HFF-Myc (cell line): ENCODE measurements at regions not wholly inside any gene's neighbourhood (a gene's known extent, or its start where the extent isn't known, plus 50 kb on each side); places are given as distances from the start of the nearest gene placed in this dataset.
A peak's percentile ranks its signal among the peaks of the same experiment; 100 is the strongest.

Experiments
- DNase-seq: peaks from one replicate; pipeline ENCODE4 v3.0.0-alpha.2; 2011; ENCODE audit warnings: low read depth; ENCODE audit errors: extremely low read depth
- H3K4me3 ChIP-seq: replicated peaks from 2 replicates; pipeline ENCODE4 v1.5.1; 2011; ENCODE audit warnings: low read depth, mild to moderate bottlenecking, control low read depth, low read length
- TF ChIP-seq, protein P1 (sequence below): IDR thresholded peaks from 2 replicates; pipeline ENCODE4 v1.5.1; 2012; ENCODE audit warnings: mild to moderate bottlenecking, low read depth, low read length, control low read depth; ENCODE audit errors: missing control alignments

DNA sequence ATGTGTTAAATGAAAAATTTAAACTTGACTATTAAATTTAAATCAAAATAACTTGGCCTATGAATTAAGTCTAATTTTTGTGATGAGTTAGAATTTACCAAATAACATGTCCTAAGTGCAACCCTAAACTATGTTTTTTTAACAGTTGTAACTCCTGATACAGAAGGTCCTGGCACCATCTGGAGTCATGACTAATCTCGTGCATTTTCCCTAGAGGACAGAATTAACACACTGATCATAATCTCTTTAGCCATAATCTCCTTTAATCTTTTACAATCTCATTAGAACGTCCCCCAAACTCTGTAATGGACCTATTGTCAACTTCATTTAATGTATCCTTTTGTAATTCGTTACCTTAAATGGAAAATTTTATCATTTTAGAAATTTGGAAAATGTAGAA, 100.6 kb downstream of the SUCNR1 start:
- no peak overlapping the region for H3K4me3 ChIP-seq
- no peak for DNase-seq
- TF ChIP-seq, protein P1, sequence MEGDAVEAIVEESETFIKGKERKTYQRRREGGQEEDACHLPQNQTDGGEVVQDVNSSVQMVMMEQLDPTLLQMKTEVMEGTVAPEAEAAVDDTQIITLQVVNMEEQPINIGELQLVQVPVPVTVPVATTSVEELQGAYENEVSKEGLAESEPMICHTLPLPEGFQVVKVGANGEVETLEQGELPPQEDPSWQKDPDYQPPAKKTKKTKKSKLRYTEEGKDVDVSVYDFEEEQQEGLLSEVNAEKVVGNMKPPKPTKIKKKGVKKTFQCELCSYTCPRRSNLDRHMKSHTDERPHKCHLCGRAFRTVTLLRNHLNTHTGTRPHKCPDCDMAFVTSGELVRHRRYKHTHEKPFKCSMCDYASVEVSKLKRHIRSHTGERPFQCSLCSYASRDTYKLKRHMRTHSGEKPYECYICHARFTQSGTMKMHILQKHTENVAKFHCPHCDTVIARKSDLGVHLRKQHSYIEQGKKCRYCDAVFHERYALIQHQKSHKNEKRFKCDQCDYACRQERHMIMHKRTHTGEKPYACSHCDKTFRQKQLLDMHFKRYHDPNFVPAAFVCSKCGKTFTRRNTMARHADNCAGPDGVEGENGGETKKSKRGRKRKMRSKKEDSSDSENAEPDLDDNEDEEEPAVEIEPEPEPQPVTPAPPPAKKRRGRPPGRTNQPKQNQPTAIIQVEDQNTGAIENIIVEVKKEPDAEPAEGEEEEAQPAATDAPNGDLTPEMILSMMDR: no peak

DNA sequence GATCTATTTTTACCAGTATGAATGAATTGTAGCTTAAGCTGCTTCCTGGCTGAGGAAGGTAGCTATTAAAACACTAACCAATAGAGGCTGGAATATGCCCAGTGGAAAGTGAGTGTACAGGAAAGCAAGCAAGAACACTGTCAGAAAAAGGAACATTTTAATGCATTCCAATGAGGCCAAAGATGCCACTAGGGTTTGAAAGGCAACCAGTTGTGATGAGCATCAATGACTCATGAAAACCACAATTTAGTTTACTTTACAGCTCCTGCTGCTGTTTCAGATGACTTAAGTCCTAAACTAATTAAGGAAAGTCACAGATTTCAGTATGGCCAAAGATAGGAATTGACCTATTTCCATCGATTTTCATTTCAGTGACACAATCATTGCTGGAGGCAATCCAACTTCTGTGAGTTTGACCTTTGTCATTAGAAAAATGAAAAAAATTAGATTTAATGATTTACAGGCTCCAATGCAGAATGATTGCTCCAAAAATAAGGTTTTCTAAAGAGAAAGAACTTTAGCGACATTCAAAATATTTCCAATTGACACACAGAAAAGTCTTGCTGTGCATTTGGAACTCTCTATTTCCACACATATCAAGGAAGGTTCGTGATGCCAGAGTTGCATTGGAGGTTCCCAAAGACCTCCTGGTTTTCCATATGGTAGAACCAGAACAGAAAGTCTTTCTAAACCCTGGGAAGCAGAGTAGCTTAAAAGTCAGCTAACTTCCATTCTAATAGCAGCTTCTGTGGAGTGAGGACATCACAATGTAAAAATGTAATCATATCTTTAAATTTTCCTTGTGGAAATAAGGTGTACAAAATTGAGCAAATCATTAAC, 103.0 kb downstream of the SUCNR1 start:
- TF ChIP-seq, protein P1: no peak
- peak; percentile 97 for DNase-seq
- no peak overlapping the region for H3K4me3 ChIP-seq

- TF ChIP-seq, protein P1: no peak
- DNase-seq: peak; percentile 71
- no peak overlapping the region for H3K4me3 ChIP-seq
Measured at GRCh38 chr3:151979906-151980305, 106.5 kb downstream of the SUCNR1 start.

- H3K4me3 ChIP-seq: no peak overlapping the region
- no peak for DNase-seq
- TF ChIP-seq, protein P1: no peak
Measured at GRCh38 chr3:151983538-151983937, 110.1 kb downstream of the SUCNR1 start.

GRCh38 chr3:151985787-151986430, 112.5 kb downstream of the SUCNR1 start:
- TF ChIP-seq, protein P1: no peak
- H3K4me3 ChIP-seq: no peak overlapping the region

DNA sequence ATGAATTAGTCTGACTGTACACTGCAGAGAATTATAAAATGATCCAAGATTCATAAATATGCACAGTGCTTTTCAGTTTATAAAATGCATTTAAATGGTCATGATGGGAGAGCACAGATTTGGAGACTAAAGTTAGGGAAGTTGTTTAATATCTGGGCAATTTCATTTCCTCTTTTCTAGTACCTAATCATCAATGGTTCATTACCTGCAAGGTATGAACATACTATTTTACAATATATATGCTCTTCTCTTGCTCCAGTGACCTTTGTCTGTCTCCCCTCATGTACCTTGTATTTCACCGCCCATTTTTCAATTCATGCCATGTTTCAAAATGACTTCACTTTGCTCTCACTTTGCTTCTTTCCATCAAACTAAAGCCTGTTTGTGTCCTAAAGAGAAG, 114.5 kb downstream of the SUCNR1 start:
- TF ChIP-seq, protein P1: no peak
- no peak for DNase-seq
- H3K4me3 ChIP-seq: no peak overlapping the region

More at GRCh38 chr3:151985787-151986430, 112.5 kb downstream of the SUCNR1 start:
- no peak for DNase-seq
